AG09309 (cell line): ENCODE measurements at regions not wholly inside any gene's neighbourhood (a gene's known extent, or its start where the extent isn't known, plus 50 kb on each side); places are given as distances from the start of the nearest gene placed in this dataset.

Experiments used
- DNase-seq: peaks from one replicate; pipeline ENCODE4 v3.0.0-alpha.2; 2010; ENCODE audit warnings: low read depth
- H3K4me3 ChIP-seq: 2 replicates; pipeline ENCODE4 v1.5.1; 2011; ENCODE audit warnings: mild to moderate bottlenecking, low read depth, low read length, moderate library complexity; ENCODE audit not compliant: control insufficient read depth
- CTCF ChIP-seq: IDR thresholded peaks from 2 replicates; pipeline ENCODE4 v1.5.1; 2011; ENCODE audit warnings: mild to moderate bottlenecking, low read depth, low read length, inconsistent platforms; ENCODE audit not compliant: insufficient read depth, control insufficient read depth; ENCODE audit errors: missing control alignments

GRCh38 chr13:82224806-82225205 lies 1657.5 kb downstream of the SLITRK1 start:
- TF ChIP-seq CTCF: no peak
- H3K4me3 ChIP-seq: no peak overlapping the region

GRCh38 chr13:82221621-82222020 lies 1660.7 kb downstream of the SLITRK1 start:
- no peak for DNase-seq
- H3K4me3 ChIP-seq: no peak overlapping the region
- TF ChIP-seq CTCF: no peak

More at GRCh38 chr13:82224806-82225205, 1657.5 kb downstream of the SLITRK1 start:
- no peak for DNase-seq

- no peak overlapping the region for H3K4me3 ChIP-seq
- no peak for TF ChIP-seq CTCF
- DNase-seq: no peak
These were observed 1661.6 kb downstream of the SLITRK1 start for GRCh38 chr13:82220641-82221040.

- DNase-seq: no peak
- TF ChIP-seq CTCF: no peak
- H3K4me3 ChIP-seq: no peak overlapping the region
These were observed 1666.1 kb downstream of the SLITRK1 start for GRCh38 chr13:82216165-82216564.

GRCh38 chr13:82214341-82214740 lies 1667.9 kb downstream of the SLITRK1 start:
- TF ChIP-seq CTCF: no peak
- no peak for DNase-seq
- H3K4me3 ChIP-seq: no peak overlapping the region

- no peak overlapping the region for H3K4me3 ChIP-seq
- no peak for TF ChIP-seq CTCF
- no peak for DNase-seq
These were observed 1676.0 kb downstream of the SLITRK1 start for GRCh38 chr13:82206241-82206640.

GRCh38 chr13:82202398-82202797 lies 1679.9 kb downstream of the SLITRK1 start:
- H3K4me3 ChIP-seq: no peak overlapping the region
- TF ChIP-seq CTCF: no peak
- DNase-seq: no peak
